ENCODE measurements at regions not wholly inside any gene's neighbourhood (a gene's known extent, or its start where the extent isn't known, plus 50 kb on each side); places are given as distances from the start of the nearest gene placed in this dataset.
"Not testable (repeated sequence)": the region's sequence is repeated elsewhere in the genome, so short reads cannot be mapped to it uniquely, and the experiment has no call there.

DNA sequence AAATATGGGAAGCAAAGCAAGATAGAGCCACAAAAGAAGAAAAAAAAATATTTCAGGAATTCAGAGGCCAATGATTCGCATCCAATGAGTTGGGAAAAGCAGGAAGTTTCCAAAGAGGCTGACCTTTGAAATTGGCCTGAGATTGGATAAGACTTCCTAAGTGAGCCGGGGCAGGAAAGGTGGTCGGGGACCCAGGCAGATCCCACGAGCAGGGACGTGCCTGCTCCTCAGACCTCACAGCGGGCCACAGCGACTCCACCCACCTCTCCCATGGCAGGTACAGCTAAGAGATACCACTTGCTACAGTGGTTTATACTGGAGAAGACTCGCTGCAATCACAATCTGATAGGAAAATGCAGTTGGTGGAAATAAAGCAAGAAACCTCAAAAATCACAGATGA, 102.8 kb upstream of the SALL3 start:
- Histone ChIP-seq H3K27ac (ENCODE audit: low read length, poor library complexity, severe bottlenecking) (no peak overlapping the region), H3K4me1 (ENCODE audit: control insufficient read depth, insufficient read depth, low read depth, low read length) (no peaks in the 10 kb centered on the region), H3K4me3 (ENCODE audit: insufficient read depth in 1 of 2, low read depth in 1 of 2, low read length in 2 of 2) (no peak overlapping the region), H2AK5ac (ENCODE audit: low read length, severe bottlenecking) (no peak overlapping the region), H3K14ac (ENCODE audit: low read length in 2 of 2) (no peak overlapping the region), H4K91ac (ENCODE audit: low read length) (no peak overlapping the region), H2BK12ac (ENCODE audit: low read length in 2 of 2) (no peak overlapping the region), H3K4me2 (ENCODE audit: low read length, poor library complexity, severe bottlenecking) (no peak overlapping the region), H3K79me1 (replicated peaks; ENCODE audit: low read length, poor library complexity, severe bottlenecking) (no peaks in the 10 kb centered on the region), H3K9ac (ENCODE audit: low read length) (no peak overlapping the region), H3K27me3 (ENCODE audit: control insufficient read depth in 1 of 2, insufficient read depth in 1 of 2, low read length in 2 of 2) (peaks cover 0 to 4% of the 10 kb centered on the region in 2 experiments), H2BK15ac (ENCODE audit: low read depth, poor library complexity, severe bottlenecking) (no peak overlapping the region), H3K36me3 (ENCODE audit: control insufficient read depth in 1 of 2, insufficient read depth in 2 of 2, low read depth in 1 of 2, low read length in 2 of 2) (no peaks in the 10 kb centered on the region), H2AFZ (ENCODE audit: low read depth, low read length) (no peak overlapping the region), H3K9me3 (ENCODE audit: control insufficient read depth, low read length) (no peaks in the 10 kb centered on the region), H2BK120ac (ENCODE audit: low read depth, low read length) (no peak overlapping the region), H4K8ac (ENCODE audit: low read length) (no peak overlapping the region), H3K18ac (ENCODE audit: low read depth in 1 of 2, low read length in 2 of 2) (no peak overlapping the region), H3K23ac (ENCODE audit: low read length in 2 of 2) (no peak overlapping the region), H2BK5ac (ENCODE audit: low read depth, low read length, poor library complexity, severe bottlenecking) (no peak overlapping the region), H3K4ac (ENCODE audit: low read depth in 1 of 2, low read length in 2 of 2) (no peak overlapping the region)
- no peak for DNase-seq
- WGBS = 34% methylated on average over 7 of the region's 8 CpGs

DNA sequence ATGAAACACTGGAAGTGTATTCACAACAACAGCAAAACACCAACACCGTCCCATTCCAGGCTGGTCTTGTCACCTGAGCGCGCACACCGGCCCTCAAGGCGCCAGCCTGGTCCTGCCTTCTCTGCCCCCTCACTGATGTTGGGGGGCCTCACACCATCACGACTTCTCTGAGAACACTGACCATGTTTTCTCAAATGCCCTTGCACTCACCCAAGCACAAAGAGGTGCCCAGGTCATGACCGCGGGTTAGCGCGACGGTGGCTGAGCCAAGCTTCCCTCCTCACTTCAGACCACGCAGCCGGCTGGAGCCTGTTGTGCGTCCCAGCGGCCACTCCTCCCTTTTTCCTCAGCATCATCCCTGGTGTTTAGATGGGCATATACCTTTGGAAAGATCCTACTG, 101.3 kb upstream of the SALL3 start:
- no peak overlapping the region for H2BK5ac ChIP-seq (ENCODE audit: low read depth, low read length, poor library complexity, severe bottlenecking)
- 94% methylated on average over 11 of the region's 15 CpGs for WGBS

DNA sequence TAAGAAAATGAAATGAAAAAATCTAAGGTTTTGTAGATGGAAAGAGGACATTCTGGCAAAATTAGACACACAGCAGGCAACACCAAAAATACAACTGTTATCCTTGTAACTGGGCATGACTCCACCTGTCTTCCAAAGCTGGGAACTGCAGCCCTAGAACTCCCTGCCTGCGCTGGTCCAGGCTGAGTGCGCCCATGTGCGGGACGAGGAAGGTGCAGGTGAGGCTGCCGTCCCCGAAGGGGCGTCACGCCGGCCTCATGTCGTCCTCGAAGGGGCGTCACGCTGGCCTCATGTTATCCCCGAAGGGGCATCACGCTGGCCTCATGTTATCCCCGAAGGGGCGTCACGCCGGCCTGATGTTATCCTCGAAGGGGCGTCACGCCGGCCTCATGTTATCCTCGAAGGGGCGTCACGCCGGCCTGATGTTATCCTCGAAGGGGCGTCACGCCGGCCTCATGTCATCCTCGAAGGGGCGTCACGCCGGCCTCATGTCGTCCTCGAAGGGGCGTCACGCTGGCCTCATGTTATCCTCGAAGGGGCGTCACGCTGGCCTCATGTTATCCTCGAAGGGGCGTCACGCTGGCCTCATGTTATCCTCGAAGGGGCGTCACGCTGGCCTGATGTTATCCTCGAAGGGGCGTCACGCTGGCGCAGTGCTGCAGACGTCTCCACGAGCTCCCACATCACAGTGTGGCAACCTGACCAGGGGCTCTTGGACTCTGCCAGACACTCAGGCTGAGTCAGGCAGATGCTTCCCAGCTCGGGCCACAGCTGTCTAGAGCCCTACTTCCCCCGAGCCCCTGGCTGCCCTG, 100.3 kb upstream of the SALL3 start:
- not testable (repeated sequence) for H3K9me3 ChIP-seq (ENCODE audit: control insufficient read depth, low read length); H3K18ac ChIP-seq (ENCODE audit: low read depth in 1 of 2, low read length in 2 of 2); H3K36me3 ChIP-seq (ENCODE audit: control insufficient read depth in 1 of 2, insufficient read depth in 2 of 2, low read depth in 1 of 2, low read length in 2 of 2); H3K9ac ChIP-seq (ENCODE audit: low read length); DNase-seq; H3K79me1 ChIP-seq (replicated peaks; ENCODE audit: low read length, poor library complexity, severe bottlenecking); H3K4me3 ChIP-seq (ENCODE audit: insufficient read depth in 1 of 2, low read depth in 1 of 2, low read length in 2 of 2); H3K27ac ChIP-seq (ENCODE audit: low read length, poor library complexity, severe bottlenecking); H3K4me2 ChIP-seq (ENCODE audit: low read length, poor library complexity, severe bottlenecking); H3K4ac ChIP-seq (ENCODE audit: low read depth in 1 of 2, low read length in 2 of 2); H3K14ac ChIP-seq (ENCODE audit: low read length in 2 of 2); H2AFZ ChIP-seq (ENCODE audit: low read depth, low read length); H2BK5ac ChIP-seq (ENCODE audit: low read depth, low read length, poor library complexity, severe bottlenecking); H2AK5ac ChIP-seq (ENCODE audit: low read length, severe bottlenecking); H2BK120ac ChIP-seq (ENCODE audit: low read depth, low read length); H3K27me3 ChIP-seq (ENCODE audit: control insufficient read depth in 1 of 2, insufficient read depth in 1 of 2, low read length in 2 of 2); H3K4me1 ChIP-seq (ENCODE audit: control insufficient read depth, insufficient read depth, low read depth, low read length); H2BK15ac ChIP-seq (ENCODE audit: low read depth, poor library complexity, severe bottlenecking); H2BK12ac ChIP-seq (ENCODE audit: low read length in 2 of 2); H3K23ac ChIP-seq (ENCODE audit: low read length in 2 of 2); H4K8ac ChIP-seq (ENCODE audit: low read length); H4K91ac ChIP-seq (ENCODE audit: low read length)
- WGBS = 89% methylated on average over 55 of the region's 56 CpGs

More for the DNA sequence above, 101.3 kb upstream of the SALL3 start:
- Histone ChIP-seq H2AFZ (ENCODE audit: low read depth, low read length) (no peak overlapping the region), H3K9ac (ENCODE audit: low read length) (no peak overlapping the region), H3K18ac (ENCODE audit: low read depth in 1 of 2, low read length in 2 of 2) (no peak overlapping the region), H2BK15ac (ENCODE audit: low read depth, poor library complexity, severe bottlenecking) (no peak overlapping the region), H3K9me3 (ENCODE audit: control insufficient read depth, low read length) (no peaks in the 10 kb centered on the region), H4K8ac (ENCODE audit: low read length) (no peak overlapping the region), H3K79me1 (replicated peaks; ENCODE audit: low read length, poor library complexity, severe bottlenecking) (no peaks in the 10 kb centered on the region), H2BK12ac (ENCODE audit: low read length in 2 of 2) (no peak overlapping the region), H3K36me3 (ENCODE audit: control insufficient read depth in 1 of 2, insufficient read depth in 2 of 2, low read depth in 1 of 2, low read length in 2 of 2) (no peaks in the 10 kb centered on the region), H3K4me2 (ENCODE audit: low read length, poor library complexity, severe bottlenecking) (no peak overlapping the region), H3K4me1 (ENCODE audit: control insufficient read depth, insufficient read depth, low read depth, low read length) (no peaks in the 10 kb centered on the region), H3K4ac (ENCODE audit: low read depth in 1 of 2, low read length in 2 of 2) (no peak overlapping the region), H3K27me3 (ENCODE audit: control insufficient read depth in 1 of 2, insufficient read depth in 1 of 2, low read length in 2 of 2) (peaks cover 0 to 4% of the 10 kb centered on the region in 2 experiments), H3K23ac (ENCODE audit: low read length in 2 of 2) (no peak overlapping the region), H4K91ac (ENCODE audit: low read length) (peak overlapping the region; percentile 8), H3K14ac (ENCODE audit: low read length in 2 of 2) (no peak overlapping the region), H2AK5ac (ENCODE audit: low read length, severe bottlenecking) (no peak overlapping the region), H3K27ac (ENCODE audit: low read length, poor library complexity, severe bottlenecking) (no peak overlapping the region), H2BK120ac (ENCODE audit: low read depth, low read length) (no peak overlapping the region), H3K4me3 (ENCODE audit: insufficient read depth in 1 of 2, low read depth in 1 of 2, low read length in 2 of 2) (no peak overlapping the region)
- DNase-seq = no peak

GRCh38 chr18:78882585-78882984, 97.0 kb upstream of the SALL3 start:
- H2BK15ac ChIP-seq (ENCODE audit: low read depth, poor library complexity, severe bottlenecking) = no peak overlapping the region
- H3K79me1 ChIP-seq (replicated peaks; ENCODE audit: low read length, poor library complexity, severe bottlenecking) = no peaks in the 10 kb centered on the region
- H3K27ac ChIP-seq (ENCODE audit: low read length, poor library complexity, severe bottlenecking) = no peak overlapping the region
- H3K18ac ChIP-seq (ENCODE audit: low read depth in 1 of 2, low read length in 2 of 2) = no peak overlapping the region
- H3K36me3 ChIP-seq (ENCODE audit: control insufficient read depth in 1 of 2, insufficient read depth in 2 of 2, low read depth in 1 of 2, low read length in 2 of 2) = no peaks in the 10 kb centered on the region
- H3K23ac ChIP-seq (ENCODE audit: low read length in 2 of 2) = no peak overlapping the region
- no peak overlapping the region for H2AK5ac ChIP-seq (ENCODE audit: low read length, severe bottlenecking)
- no peak overlapping the region for H2BK120ac ChIP-seq (ENCODE audit: low read depth, low read length)
- H3K9ac ChIP-seq (ENCODE audit: low read length) = no peak overlapping the region
- 61% methylated on average over 6 of the region's 7 CpGs for WGBS
- no peak overlapping the region for H3K4ac ChIP-seq (ENCODE audit: low read depth in 1 of 2, low read length in 2 of 2)
- H3K14ac ChIP-seq (ENCODE audit: low read length in 2 of 2) = no peak overlapping the region
- H3K4me3 ChIP-seq (ENCODE audit: insufficient read depth in 1 of 2, low read depth in 1 of 2, low read length in 2 of 2) = no peak overlapping the region
- no peak overlapping the region for H4K8ac ChIP-seq (ENCODE audit: low read length)
- no peak for DNase-seq
- peaks cover 0 to under 1% of the 10 kb centered on the region in 2 experiments for H3K27me3 ChIP-seq (ENCODE audit: control insufficient read depth in 1 of 2, insufficient read depth in 1 of 2, low read length in 2 of 2)
- H2AFZ ChIP-seq (ENCODE audit: low read depth, low read length) = no peak overlapping the region
- H2BK5ac ChIP-seq (ENCODE audit: low read depth, low read length, poor library complexity, severe bottlenecking) = no peak overlapping the region
- H2BK12ac ChIP-seq (ENCODE audit: low read length in 2 of 2) = no peak overlapping the region
- H3K9me3 ChIP-seq (ENCODE audit: control insufficient read depth, low read length) = peaks cover 17% of the 10 kb centered on the region
- H3K4me2 ChIP-seq (ENCODE audit: low read length, poor library complexity, severe bottlenecking) = no peak overlapping the region
- no peaks in the 10 kb centered on the region for H3K4me1 ChIP-seq (ENCODE audit: control insufficient read depth, insufficient read depth, low read depth, low read length)
- H4K91ac ChIP-seq (ENCODE audit: low read length) = no peak overlapping the region

All from mesenchymal stem cell (in vitro differentiated cells and primary cell).